Activated T-cell treated with anti-CD3 and anti-CD28 coated beads, Interleukin-2, amount 50 U/mL, for 72 hours (primary cell): ENCODE measurements at regions not wholly inside any gene's neighbourhood (a gene's known extent, or its start where the extent isn't known, plus 50 kb on each side); places are given as distances from the start of the nearest gene placed in this dataset.
"Not testable (repeated sequence)": the region's sequence is repeated elsewhere in the genome, so short reads cannot be mapped to it uniquely, and the experiment has no call there.

Experiments used
- ATAC-seq, 2 donors: fragments of 150-1000 bp; cut with Tn5 transposase; replicated peaks in 1 of 2; 2 replicates each; pipeline ENCODE4 v1.10.0; 2021; ENCODE audit warnings: moderate library complexity in 2 of 2, mild to moderate bottlenecking in 1 of 2
- DNase-seq, 2 donors: peaks; one replicate each; pipeline ENCODE4 v3.0.0; 2021 to 2022; ENCODE audit warnings: mixed read lengths in 1 of 2
- H3K27ac Mint-ChIP-seq: one replicate; pipeline ENCODE4 v1.8.0; 2022; ENCODE audit warnings: mild to moderate bottlenecking, moderate library complexity, mixed read lengths
- H3K27me3 Mint-ChIP-seq: one replicate; pipeline ENCODE4 v1.8.0; 2022; ENCODE audit warnings: low read depth, mixed read lengths
- H3K36me3 Mint-ChIP-seq, 2 donors: one replicate each; pipeline ENCODE4 v1.8.0; 2022; ENCODE audit warnings: mixed read lengths in 2 of 2, mild to moderate bottlenecking in 1 of 2; ENCODE audit not compliant: insufficient read depth in 2 of 2
- H3K4me1 Mint-ChIP-seq: one replicate; pipeline ENCODE4 v1.8.0; 2022; ENCODE audit warnings: low read depth, mixed read lengths
- H3K4me3 Mint-ChIP-seq, 2 donors: one replicate each; pipeline ENCODE4 v1.8.0; 2022; ENCODE audit warnings: mild to moderate bottlenecking in 2 of 2, mixed read lengths in 2 of 2, moderate library complexity in 2 of 2
- H3K9me3 Mint-ChIP-seq, 2 donors: one replicate each; pipeline ENCODE4 v1.8.0; 2022; ENCODE audit warnings: mixed read lengths in 2 of 2

GRCh38 chr11:98062714-98063113, 958.0 kb upstream of the CNTN5 start:
- no peaks in the 10 kb centered on the region for H3K4me1 Mint-ChIP-seq
- H3K27me3 Mint-ChIP-seq: no peaks in the 10 kb centered on the region
- peaks cover 2 to 8% of the 10 kb centered on the region in 2 donors for H3K9me3 Mint-ChIP-seq
- no peak overlapping the region for H3K27ac Mint-ChIP-seq
- no peaks in the 10 kb centered on the region for H3K36me3 Mint-ChIP-seq
- DNase-seq (no peak), ATAC-seq (no peak)
- no peak overlapping the region for H3K4me3 Mint-ChIP-seq

DNA sequence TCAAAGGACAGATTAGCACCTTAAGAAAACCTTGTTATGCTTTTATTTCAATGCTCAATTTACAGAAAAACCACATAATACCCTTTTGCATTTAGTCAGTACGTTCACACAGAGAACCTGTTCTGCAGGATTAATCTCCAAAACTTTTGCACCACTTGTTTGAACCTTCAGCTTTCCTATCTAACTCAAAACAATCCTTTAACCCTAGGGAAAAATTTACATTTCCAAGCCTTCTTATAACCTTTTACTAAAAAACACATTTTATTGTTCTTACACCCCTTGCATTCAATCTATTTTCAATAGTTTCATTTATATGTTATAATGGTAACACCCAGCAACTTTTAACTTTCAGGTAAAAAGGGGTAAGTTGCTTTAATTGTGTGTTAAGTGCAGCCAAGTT, 952.5 kb upstream of the CNTN5 start:
- DNase-seq (no peak), ATAC-seq (no peak)
- no peak overlapping the region for H3K4me3 Mint-ChIP-seq
- peaks cover under 1 to 3% of the 10 kb centered on the region in 2 donors for H3K9me3 Mint-ChIP-seq
- H3K27ac Mint-ChIP-seq: no peak overlapping the region
- no peaks in the 10 kb centered on the region for H3K36me3 Mint-ChIP-seq
- H3K27me3 Mint-ChIP-seq: no peaks in the 10 kb centered on the region
- H3K4me1 Mint-ChIP-seq: no peaks in the 10 kb centered on the region

DNA sequence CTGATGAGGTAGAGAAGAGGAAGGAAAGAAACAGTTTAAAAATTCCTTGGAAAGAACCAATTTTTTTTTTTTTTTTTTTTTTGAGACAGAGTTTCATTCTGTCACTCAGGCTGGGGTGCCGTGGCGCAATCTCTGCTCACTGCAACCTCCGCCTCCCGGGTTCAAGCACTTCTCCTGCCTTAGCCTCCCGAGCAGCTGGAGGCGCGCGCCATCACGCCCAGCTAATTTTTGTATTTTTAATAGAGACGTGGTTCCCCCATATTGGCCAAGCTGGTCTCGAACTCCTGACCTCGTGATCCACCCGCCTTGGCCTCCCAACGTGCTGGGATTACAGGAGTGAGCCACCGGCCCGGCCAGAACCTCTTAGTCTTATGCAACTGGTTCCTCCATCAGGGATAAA, 951.6 kb upstream of the CNTN5 start:
- not testable (repeated sequence) for DNase-seq, H3K4me1 Mint-ChIP-seq, H3K4me3 Mint-ChIP-seq, H3K27ac Mint-ChIP-seq, H3K36me3 Mint-ChIP-seq, H3K27me3 Mint-ChIP-seq, ATAC-seq, H3K9me3 Mint-ChIP-seq

- DNase-seq: no peak
- H3K4me3 Mint-ChIP-seq: no peak overlapping the region
- ATAC-seq: no peak
- no peak overlapping the region for H3K27ac Mint-ChIP-seq
- H3K9me3 Mint-ChIP-seq: peaks cover 0 to 1% of the 10 kb centered on the region in 2 donors
- no peaks in the 10 kb centered on the region for H3K27me3 Mint-ChIP-seq
- H3K4me1 Mint-ChIP-seq: no peaks in the 10 kb centered on the region
- H3K36me3 Mint-ChIP-seq: no peaks in the 10 kb centered on the region
These were observed 950.9 kb upstream of the CNTN5 start for GRCh38 chr11:98069861-98070260.

- peaks cover 9 to 11% of the 10 kb centered on the region in 2 donors for H3K9me3 Mint-ChIP-seq
- peaks cover 0 to 2% of the 10 kb centered on the region in 2 donors for H3K36me3 Mint-ChIP-seq
- ATAC-seq: no peak
- DNase-seq: no peak
- H3K4me1 Mint-ChIP-seq: no peaks in the 10 kb centered on the region
- H3K27ac Mint-ChIP-seq: no peak overlapping the region
- no peak overlapping the region for H3K4me3 Mint-ChIP-seq
- H3K27me3 Mint-ChIP-seq: no peaks in the 10 kb centered on the region
These were observed 929.8 kb upstream of the CNTN5 start for GRCh38 chr11:98090861-98091505.

- no peaks in the 10 kb centered on the region for H3K4me1 Mint-ChIP-seq
- peaks cover 0 to 2% of the 10 kb centered on the region in 2 donors for H3K36me3 Mint-ChIP-seq
- no peak for ATAC-seq
- H3K9me3 Mint-ChIP-seq: peaks cover 2 to 7% of the 10 kb centered on the region in 2 donors
- H3K4me3 Mint-ChIP-seq: no peak overlapping the region
- H3K27me3 Mint-ChIP-seq: no peaks in the 10 kb centered on the region
- H3K27ac Mint-ChIP-seq: no peak overlapping the region
- DNase-seq: no peak
These were observed 921.4 kb upstream of the CNTN5 start for GRCh38 chr11:98099371-98099770.

- ATAC-seq: no peak
- H3K4me1 Mint-ChIP-seq: no peaks in the 10 kb centered on the region
- no peaks in the 10 kb centered on the region for H3K27me3 Mint-ChIP-seq
- H3K36me3 Mint-ChIP-seq: peaks cover 0 to 2% of the 10 kb centered on the region in 2 donors
- H3K27ac Mint-ChIP-seq: no peak overlapping the region
- no peak for DNase-seq
- H3K4me3 Mint-ChIP-seq: no peak overlapping the region
- peaks cover 2 to 7% of the 10 kb centered on the region in 2 donors for H3K9me3 Mint-ChIP-seq
These were observed 920.1 kb upstream of the CNTN5 start for GRCh38 chr11:98100689-98101088.

DNA sequence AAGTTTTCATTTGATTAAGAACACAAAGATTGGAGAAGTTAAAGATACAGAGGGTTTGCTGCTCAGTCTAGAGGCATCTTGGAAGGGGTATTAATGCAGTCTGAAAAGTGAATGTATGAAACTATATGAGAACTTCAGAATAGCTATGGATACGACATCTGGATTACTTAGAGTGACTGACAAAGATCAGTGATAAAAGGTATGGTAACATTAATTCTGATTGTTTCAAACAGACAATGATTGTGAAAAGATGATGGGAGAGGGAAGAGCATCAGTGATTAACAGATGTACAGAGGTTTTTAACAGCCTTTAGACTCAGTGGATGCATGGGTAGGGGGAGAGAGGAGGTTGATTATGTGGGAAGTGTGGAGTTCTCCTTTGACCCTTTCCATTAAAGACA, 919.4 kb upstream of the CNTN5 start:
- no peaks in the 10 kb centered on the region for H3K27me3 Mint-ChIP-seq
- H3K4me1 Mint-ChIP-seq: no peaks in the 10 kb centered on the region
- peaks cover 0 to 2% of the 10 kb centered on the region in 2 donors for H3K36me3 Mint-ChIP-seq
- H3K27ac Mint-ChIP-seq: no peak overlapping the region
- no peak overlapping the region for H3K4me3 Mint-ChIP-seq
- ATAC-seq (no peak), DNase-seq (no peak)
- peaks cover 2 to 7% of the 10 kb centered on the region in 2 donors for H3K9me3 Mint-ChIP-seq

GRCh38 chr11:98104249-98104648, 916.5 kb upstream of the CNTN5 start:
- ATAC-seq (no peak), DNase-seq (no peak)
- no peaks in the 10 kb centered on the region for H3K4me1 Mint-ChIP-seq
- H3K4me3 Mint-ChIP-seq: no peak overlapping the region
- peaks cover 0 to 2% of the 10 kb centered on the region in 2 donors for H3K36me3 Mint-ChIP-seq
- H3K9me3 Mint-ChIP-seq: peaks cover 2% of the 10 kb centered on the region in 2 donors
- H3K27ac Mint-ChIP-seq: no peak overlapping the region
- no peaks in the 10 kb centered on the region for H3K27me3 Mint-ChIP-seq

DNA sequence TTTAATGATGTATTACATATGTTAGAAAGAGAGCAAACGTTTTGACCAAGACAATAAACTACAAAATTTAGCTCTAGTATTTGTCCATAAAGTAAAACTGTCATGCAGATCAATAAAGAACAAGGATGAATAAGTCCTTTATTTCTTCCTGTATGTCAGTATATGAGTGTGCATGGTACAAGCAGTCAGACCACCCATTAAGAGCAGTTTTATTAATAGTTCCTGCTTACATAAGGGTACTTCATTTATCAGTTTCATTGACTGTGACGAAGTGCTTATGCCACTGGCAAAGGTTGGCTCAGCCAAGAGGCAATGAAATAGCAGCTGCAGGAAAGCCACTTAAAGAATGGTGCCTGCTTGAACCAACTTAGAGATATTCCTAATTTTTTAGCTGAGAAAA, 913.0 kb upstream of the CNTN5 start:
- H3K36me3 Mint-ChIP-seq: no peaks in the 10 kb centered on the region
- no peak overlapping the region for H3K27ac Mint-ChIP-seq
- no peaks in the 10 kb centered on the region for H3K27me3 Mint-ChIP-seq
- ATAC-seq: no peak
- no peak for DNase-seq
- no peak overlapping the region for H3K4me3 Mint-ChIP-seq
- no peaks in the 10 kb centered on the region for H3K4me1 Mint-ChIP-seq
- peaks cover 0 to 2% of the 10 kb centered on the region in 2 donors for H3K9me3 Mint-ChIP-seq

GRCh38 chr11:98110030-98110429, 910.7 kb upstream of the CNTN5 start:
- no peak for DNase-seq
- H3K27ac Mint-ChIP-seq: no peak overlapping the region
- no peaks in the 10 kb centered on the region for H3K27me3 Mint-ChIP-seq
- H3K4me1 Mint-ChIP-seq: no peaks in the 10 kb centered on the region
- no peak overlapping the region for H3K4me3 Mint-ChIP-seq
- peaks cover 0 to 2% of the 10 kb centered on the region in 2 donors for H3K9me3 Mint-ChIP-seq
- no peaks in the 10 kb centered on the region for H3K36me3 Mint-ChIP-seq
- ATAC-seq: no peak

- no peak overlapping the region for H3K27ac Mint-ChIP-seq
- H3K36me3 Mint-ChIP-seq: no peaks in the 10 kb centered on the region
- H3K4me1 Mint-ChIP-seq: no peaks in the 10 kb centered on the region
- H3K9me3 Mint-ChIP-seq: peaks cover 5 to 9% of the 10 kb centered on the region in 2 donors
- DNase-seq (no peak), ATAC-seq (no peak)
- H3K27me3 Mint-ChIP-seq: no peaks in the 10 kb centered on the region
- no peak overlapping the region for H3K4me3 Mint-ChIP-seq
These were observed 904.9 kb upstream of the CNTN5 start for GRCh38 chr11:98115873-98116272.

- no peak for ATAC-seq
- no peaks in the 10 kb centered on the region for H3K27me3 Mint-ChIP-seq
These were observed 890.6 kb upstream of the CNTN5 start for GRCh38 chr11:98130117-98130625.

DNA sequence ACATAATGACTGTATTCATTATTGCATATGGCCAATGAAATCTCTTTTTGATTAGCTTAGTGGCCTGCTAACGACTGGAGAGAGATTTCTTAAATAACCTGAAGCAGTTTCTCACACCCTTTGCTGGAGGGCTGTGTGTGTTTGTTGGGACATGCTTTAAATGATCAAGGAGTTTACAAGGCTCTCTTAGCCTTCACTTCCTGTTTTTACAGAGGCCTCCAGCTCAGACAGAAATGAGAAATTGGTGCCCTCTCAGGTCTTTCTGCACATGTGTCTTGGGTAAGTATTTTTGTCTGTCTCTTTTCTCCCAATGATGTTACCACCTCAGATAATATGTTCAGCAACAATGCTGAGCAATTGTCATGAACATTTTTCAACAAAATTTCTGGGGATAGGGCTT, 884.4 kb upstream of the CNTN5 start:
- Mint-ChIP-seq H3K4me1 (no peaks in the 10 kb centered on the region), H3K27ac (no peak overlapping the region), H3K9me3 (peaks cover 2 to 6% of the 10 kb centered on the region in 2 donors), H3K4me3 (no peak overlapping the region), H3K36me3 (peaks cover 0 to 3% of the 10 kb centered on the region in 2 donors), H3K27me3 (no peaks in the 10 kb centered on the region)
- ATAC-seq (no peak), DNase-seq (no peak)

More at GRCh38 chr11:98130117-98130625, 890.6 kb upstream of the CNTN5 start:
- peaks cover 0 to 3% of the 10 kb centered on the region in 2 donors for H3K36me3 Mint-ChIP-seq
- no peaks in the 10 kb centered on the region for H3K4me1 Mint-ChIP-seq
- H3K27ac Mint-ChIP-seq: no peak overlapping the region
- no peak for DNase-seq
- H3K9me3 Mint-ChIP-seq: peaks cover 6 to 11% of the 10 kb centered on the region in 2 donors
- H3K4me3 Mint-ChIP-seq: no peak overlapping the region
